Kidney (tissue), 13 donors: ENCODE measurements at regions not wholly inside any gene's neighbourhood (a gene's known extent, or its start where the extent isn't known, plus 50 kb on each side); places are given as distances from the start of the nearest gene placed in this dataset.
A peak's percentile ranks its signal among the peaks of the same experiment; 100 is the strongest.

Experiments
- DNase-seq, 5 donors: peaks; one replicate each; pipeline ENCODE4 v3.0.0-alpha.2; 2013 to 2020
- FAIRE-seq: peaks from 2 replicates; lab custom pipeline; 2012; peaks lifted over from hg19 to GRCh38; lab: Jason Lieb, UNC
- H3K27ac ChIP-seq, 2 donors: one replicate each; pipeline ENCODE4 v1.7.0; 2013; ENCODE audit warnings: low read depth in 2 of 2, low read length in 2 of 2, inconsistent platforms in 1 of 2
- H3K27me3 ChIP-seq: one replicate; pipeline ENCODE4 v1.7.1; 2013; ENCODE audit warnings: low read length, inconsistent platforms; ENCODE audit not compliant: control insufficient read depth, insufficient read depth
- H3K36me3 ChIP-seq, 3 donors: one replicate each; pipeline versions ENCODE4 v1.7.0 to v1.7.1; 2013; ENCODE audit warnings: low read length in 3 of 3, control low read depth in 1 of 3, inconsistent platforms in 1 of 3; ENCODE audit not compliant: insufficient read depth in 3 of 3, control insufficient read depth in 2 of 3
- H3K4me1 ChIP-seq, 3 donors: one replicate each; pipeline versions ENCODE4 v1.7.0 to v1.7.1; 2013; ENCODE audit warnings: low read length in 3 of 3, inconsistent platforms in 1 of 3, low read depth in 1 of 3; ENCODE audit not compliant: control insufficient read depth in 2 of 3, insufficient read depth in 2 of 3
- H3K4me3 ChIP-seq, 3 donors: one replicate each; pipeline versions ENCODE4 v1.7.0 to v1.8.1; 2013; ENCODE audit warnings: low read length in 3 of 3, control low read depth in 1 of 3, inconsistent platforms in 1 of 3
- H3K9ac ChIP-seq, 3 donors: one replicate each; pipeline versions ENCODE4 v1.7.0 to v1.7.1; 2013; ENCODE audit warnings: low read length in 3 of 3, control low read depth in 1 of 3, inconsistent platforms in 1 of 3
- H3K9me3 ChIP-seq, 3 donors: one replicate each; pipeline versions ENCODE4 v1.7.0 to v1.7.1; 2013; ENCODE audit warnings: low read length in 3 of 3, control low read depth in 1 of 3, inconsistent platforms in 1 of 3; ENCODE audit not compliant: control insufficient read depth in 2 of 3, insufficient read depth in 1 of 3
- CTCF ChIP-seq: IDR thresholded peaks from 3 replicates; pipeline ENCODE4 v1.5.1; 2012; ENCODE audit warnings: mild to moderate bottlenecking, moderate library complexity, borderline replicate concordance; ENCODE audit not compliant: insufficient read depth; ENCODE audit errors: extremely low read depth
- intact Hi-C: fragments of 100-400 bp; cut with DNase I; formaldehyde crosslinking; loops from one replicate; pipeline ENCODE4 v1.11.1; 2022
- donor health status: control.
- donor health status: control.
- donor health status: control.
- donor health status: control.
- donor health status: control.
- donor health status: DM: yes; HTN: yes; CAD: no.
- donor health status: Normal renal cell carcinoma (clear cell type).

GRCh38 chr2:5588601-5589000, 103.6 kb upstream of the SOX11 start:
- DNase-seq, result no peak
- Histone ChIP-seq H3K9me3 (no peaks in the 10 kb centered on the region), H3K36me3 (no peaks in the 10 kb centered on the region), H3K4me3 (no peak overlapping the region), H3K9ac (no peak overlapping the region), H3K4me1 (no peaks in the 10 kb centered on the region), H3K27ac (no peak overlapping the region), H3K27me3 (no peaks in the 10 kb centered on the region)
- no peak for FAIRE-seq
- TF ChIP-seq CTCF, result no peak
- intact Hi-C loops, result no loop called here

DNA sequence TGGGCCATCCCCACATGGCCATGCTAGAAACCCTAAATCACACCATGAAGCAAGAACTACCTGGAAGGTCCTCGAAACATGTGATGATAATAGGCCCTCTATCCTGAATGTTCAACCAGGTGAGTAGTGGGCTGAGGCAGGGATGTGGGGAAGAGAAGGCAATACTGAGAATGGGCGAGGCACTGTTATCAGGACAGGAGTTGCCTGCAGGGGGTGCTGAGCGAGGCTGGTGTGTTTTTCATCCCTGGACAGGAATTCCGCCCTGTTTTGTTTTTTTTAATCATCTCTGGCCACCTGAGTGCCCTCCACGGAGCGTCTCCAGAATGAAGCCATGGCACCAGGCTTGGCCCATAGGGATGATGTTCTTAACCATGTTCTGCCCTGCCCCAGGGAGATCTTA, 103.0 kb upstream of the SOX11 start:
- Histone ChIP-seq H3K9me3 (no peaks in the 10 kb centered on the region), H3K9ac (no peak overlapping the region), H3K27me3 (no peaks in the 10 kb centered on the region), H3K36me3 (no peaks in the 10 kb centered on the region), H3K27ac (no peak overlapping the region), H3K4me3 (no peak overlapping the region), H3K4me1 (no peaks in the 10 kb centered on the region)
- DNase-seq (no peak), FAIRE-seq (no peak)
- intact Hi-C loops, result no loop called here
- no peak for TF ChIP-seq CTCF

- intact Hi-C loops, result no loop called here
- H3K9me3 ChIP-seq, result no peaks in the 10 kb centered on the region
- FAIRE-seq (no peak), DNase-seq (no peak)
- H3K27me3 ChIP-seq, result no peaks in the 10 kb centered on the region
- no peak for TF ChIP-seq CTCF
- no peaks in the 10 kb centered on the region for H3K4me1 ChIP-seq
- H3K4me3 ChIP-seq, result no peak overlapping the region
- H3K27ac ChIP-seq, result no peak overlapping the region
- no peaks in the 10 kb centered on the region for H3K36me3 ChIP-seq
- H3K9ac ChIP-seq, result no peak overlapping the region
Measured at GRCh38 chr2:5590886-5591285, 101.3 kb upstream of the SOX11 start.

- DNase-seq (peak in 1 of 5 donors; percentile 11), FAIRE-seq (no peak)
- Histone ChIP-seq H3K27me3 (no peaks in the 10 kb centered on the region), H3K4me3 (no peak overlapping the region), H3K9me3 (no peaks in the 10 kb centered on the region), H3K27ac (no peak overlapping the region), H3K4me1 (no peaks in the 10 kb centered on the region), H3K9ac (no peak overlapping the region), H3K36me3 (no peaks in the 10 kb centered on the region)
- intact Hi-C loops, result no loop called here
- TF ChIP-seq CTCF, result no peak
Measured at GRCh38 chr2:5592916-5593315, 99.3 kb upstream of the SOX11 start.
